Stimulated activated CD4-positive, alpha-beta T cell treated with anti-CD3 and anti-CD28 coated beads, Interleukin-12 subunit alpha, Interleukin-12 subunit beta, amount 100 ng/mL, for 24 hours (primary cell): ENCODE measurements at regions not wholly inside any gene's neighbourhood (a gene's known extent, or its start where the extent isn't known, plus 50 kb on each side); places are given as distances from the start of the nearest gene placed in this dataset.

Experiments
- DNase-seq, 2 experiments: peaks; one replicate each; pipeline ENCODE4 v3.0.0-alpha.2; 2020; ENCODE audit warnings: low read depth in 2 of 2

GRCh38 chr7:437329-438251 is 82.1 kb downstream of the PDGFA start:
- DNase-seq = no peak

- DNase-seq = no peak
These were observed 81.3 kb downstream of the PDGFA start for GRCh38 chr7:438361-438760.

GRCh38 chr7:438916-439315 is 80.7 kb downstream of the PDGFA start:
- DNase-seq = no peak

- no peak for DNase-seq
These were observed 79.4 kb downstream of the PDGFA start for GRCh38 chr7:440059-440749.

GRCh38 chr7:441684-442421 is 77.8 kb downstream of the PDGFA start:
- no peak for DNase-seq

GRCh38 chr7:442457-442856 is 77.2 kb downstream of the PDGFA start:
- DNase-seq = no peak

GRCh38 chr7:443279-443833 is 76.3 kb downstream of the PDGFA start:
- DNase-seq = no peak

- no peak for DNase-seq
These were observed 75.0 kb downstream of the PDGFA start for GRCh38 chr7:444606-445005.

GRCh38 chr7:445020-445419 is 74.6 kb downstream of the PDGFA start:
- no peak for DNase-seq

GRCh38 chr7:445563-446288 is 73.9 kb downstream of the PDGFA start:
- DNase-seq = no peak

- DNase-seq = no peak
These were observed 73.2 kb downstream of the PDGFA start for GRCh38 chr7:446289-446935.
